HG02885 (cell line): ENCODE measurements at regions not wholly inside any gene's neighbourhood (a gene's known extent, or its start where the extent isn't known, plus 50 kb on each side); places are given as distances from the start of the nearest gene placed in this dataset.
"Not testable (repeated sequence)": the region's sequence is repeated elsewhere in the genome, so short reads cannot be mapped to it uniquely, and the experiment has no call there.

Experiments
- ATAC-seq: cut with Tn5 transposase; IDR thresholded peaks from one replicate; pipeline ENCODE4 v1.9.1; 2021; ENCODE audit warnings: mild to moderate bottlenecking; ENCODE audit not compliant: unreplicated experiment, poor library complexity

- ATAC-seq = no peak
Measured at GRCh38 chr6:170008294-170008785, 256.9 kb downstream of the ERMARD start.

- ATAC-seq = no peak
Measured at GRCh38 chr6:170007468-170008293, 256.3 kb downstream of the ERMARD start.

GRCh38 chr6:170006900-170007467 lies 255.6 kb downstream of the ERMARD start:
- ATAC-seq = no peak

GRCh38 chr6:170006071-170006899 lies 254.9 kb downstream of the ERMARD start:
- ATAC-seq = no peak

GRCh38 chr6:170005665-170006064 lies 254.2 kb downstream of the ERMARD start:
- no peak for ATAC-seq

- no peak for ATAC-seq
Measured at GRCh38 chr6:170004585-170005210, 253.3 kb downstream of the ERMARD start.

- no peak for ATAC-seq
Measured at GRCh38 chr6:170003451-170004160, 252.2 kb downstream of the ERMARD start.

- ATAC-seq = no peak
Measured at GRCh38 chr6:170003027-170003426, 251.6 kb downstream of the ERMARD start.

GRCh38 chr6:170001782-170002181 lies 250.4 kb downstream of the ERMARD start:
- ATAC-seq = not testable (repeated sequence)

GRCh38 chr6:170000071-170000843 lies 248.8 kb downstream of the ERMARD start:
- no peak for ATAC-seq

- ATAC-seq = no peak
Measured at GRCh38 chr6:169999367-169999766, 247.9 kb downstream of the ERMARD start.

- no peak for ATAC-seq
Measured at GRCh38 chr6:169998457-169998856, 247.0 kb downstream of the ERMARD start.

GRCh38 chr6:169997930-169998218 lies 246.5 kb downstream of the ERMARD start:
- no peak for ATAC-seq

GRCh38 chr6:169997187-169997929 lies 245.9 kb downstream of the ERMARD start:
- no peak for ATAC-seq

- ATAC-seq = no peak
Measured at GRCh38 chr6:169996378-169997051, 245.1 kb downstream of the ERMARD start.

- no peak for ATAC-seq
Measured at GRCh38 chr6:169994739-169995138, 243.3 kb downstream of the ERMARD start.

GRCh38 chr6:169993861-169994481 lies 242.5 kb downstream of the ERMARD start:
- ATAC-seq = no peak

- no peak for ATAC-seq
Measured at GRCh38 chr6:169991913-169992312, 240.5 kb downstream of the ERMARD start.
